Ovary (tissue), 3 donors: ENCODE measurements at regions not wholly inside any gene's neighbourhood (a gene's known extent, or its start where the extent isn't known, plus 50 kb on each side); places are given as distances from the start of the nearest gene placed in this dataset.

Source experiments
- CTCF ChIP-seq, 3 donors: fragments of 450-650 bp in 2 of 3; fragments of 200-600 bp in 1 of 3; IDR thresholded peaks; one replicate each; pipeline versions ENCODE4 v1.5.1 to v1.8.0; 2016 to 2022; ENCODE audit warnings: antibody characterized with exemption in 3 of 3, mild to moderate bottlenecking in 1 of 3
- EP300 ChIP-seq: sonication (generic); formaldehyde crosslinking; IDR thresholded peaks from one replicate; pipeline ENCODE4 v1.6.1; 2017; ENCODE audit warnings: antibody characterized with exemption
- POLR2A ChIP-seq: fragments of 450-650 bp; IDR thresholded peaks from one replicate; pipeline ENCODE4 v1.6.1; 2017; ENCODE audit warnings: antibody characterized with exemption, mild to moderate bottlenecking, moderate library complexity
- donor health status: DM: no; HTN: no; CAD: no.

GRCh38 chr7:54292171-54292925, 249.8 kb upstream of the VSTM2A start:
- TF ChIP-seq CTCF (IDR thresholded peaks at IDR 0.05) (no peak), POLR2A (no peak), EP300 (no peak)
